ENCODE measurements at regions not wholly inside any gene's neighbourhood (a gene's known extent, or its start where the extent isn't known, plus 50 kb on each side); places are given as distances from the start of the nearest gene placed in this dataset.

- Histone ChIP-seq H4K20me1 (ENCODE audit: insufficient read depth, low read length) (no peaks in the 10 kb centered on the region), H3K4me2 (ENCODE audit: insufficient read depth, low read length) (no peak overlapping the region), H3K27ac (ENCODE audit: low read depth, low read length) (no peak overlapping the region), H3K9me3 (ENCODE audit: low read depth, low read length) (no peaks in the 10 kb centered on the region), H2AFZ (ENCODE audit: low read length) (no peak overlapping the region), H3K4me1 (ENCODE audit: insufficient read depth, low read length) (peaks cover 3% of the 10 kb centered on the region), H3K4me3 (ENCODE audit: insufficient read depth, low read length) (no peak overlapping the region), H3K27me3 (ENCODE audit: insufficient read depth, low read length) (no peaks in the 10 kb centered on the region), H3K79me2 (ENCODE audit: insufficient read depth, low read length) (no peaks in the 10 kb centered on the region), H3K36me3 (ENCODE audit: insufficient read depth, low read length) (no peaks in the 10 kb centered on the region)
- no peak for DNase-seq (ENCODE audit: insufficient read length, low spot score, missing footprints)
- no peak for TF ChIP-seq CTCF (IDR thresholded peaks at IDR 0.05; ENCODE audit: extremely low read depth, low read depth, low read length)
Measured at GRCh38 chr1:189609167-189609566, 868.5 kb downstream of the BRINP3 start.

GRCh38 chr1:189616893-189617292 lies 860.8 kb downstream of the BRINP3 start:
- Histone ChIP-seq H3K4me3 (ENCODE audit: insufficient read depth, low read length) (no peak overlapping the region), H3K27ac (ENCODE audit: low read depth, low read length) (no peak overlapping the region), H4K20me1 (ENCODE audit: insufficient read depth, low read length) (no peaks in the 10 kb centered on the region), H3K36me3 (ENCODE audit: insufficient read depth, low read length) (no peaks in the 10 kb centered on the region), H2AFZ (ENCODE audit: low read length) (no peak overlapping the region), H3K4me2 (ENCODE audit: insufficient read depth, low read length) (no peak overlapping the region), H3K9me3 (ENCODE audit: low read depth, low read length) (no peaks in the 10 kb centered on the region), H3K4me1 (ENCODE audit: insufficient read depth, low read length) (peaks cover 4% of the 10 kb centered on the region), H3K27me3 (ENCODE audit: insufficient read depth, low read length) (no peaks in the 10 kb centered on the region), H3K79me2 (ENCODE audit: insufficient read depth, low read length) (no peaks in the 10 kb centered on the region)
- no peak for TF ChIP-seq CTCF (IDR thresholded peaks at IDR 0.05; ENCODE audit: extremely low read depth, low read depth, low read length)
- peak; percentile 14 for DNase-seq (ENCODE audit: insufficient read length, low spot score, missing footprints)

GRCh38 chr1:189619682-189620332 lies 857.9 kb downstream of the BRINP3 start:
- no peaks in the 10 kb centered on the region for H4K20me1 ChIP-seq (ENCODE audit: insufficient read depth, low read length)
- H3K36me3 ChIP-seq (ENCODE audit: insufficient read depth, low read length), result no peaks in the 10 kb centered on the region
- H2AFZ ChIP-seq (ENCODE audit: low read length), result no peak overlapping the region
- no peaks in the 10 kb centered on the region for H3K27me3 ChIP-seq (ENCODE audit: insufficient read depth, low read length)
- DNase-seq (ENCODE audit: insufficient read length, low spot score, missing footprints), result no peak
- no peak for TF ChIP-seq CTCF (IDR thresholded peaks at IDR 0.05; ENCODE audit: extremely low read depth, low read depth, low read length)
- H3K4me3 ChIP-seq (ENCODE audit: insufficient read depth, low read length), result no peak overlapping the region
- H3K9me3 ChIP-seq (ENCODE audit: low read depth, low read length), result no peaks in the 10 kb centered on the region
- H3K79me2 ChIP-seq (ENCODE audit: insufficient read depth, low read length), result no peaks in the 10 kb centered on the region
- no peak overlapping the region for H3K27ac ChIP-seq (ENCODE audit: low read depth, low read length)
- H3K4me1 ChIP-seq (ENCODE audit: insufficient read depth, low read length), result peaks cover 4% of the 10 kb centered on the region
- no peak overlapping the region for H3K4me2 ChIP-seq (ENCODE audit: insufficient read depth, low read length)

- Histone ChIP-seq H3K9me3 (ENCODE audit: low read depth, low read length) (no peaks in the 10 kb centered on the region), H3K79me2 (ENCODE audit: insufficient read depth, low read length) (no peaks in the 10 kb centered on the region), H3K4me2 (ENCODE audit: insufficient read depth, low read length) (no peak overlapping the region), H3K4me1 (ENCODE audit: insufficient read depth, low read length) (peaks cover 4% of the 10 kb centered on the region), H3K4me3 (ENCODE audit: insufficient read depth, low read length) (no peak overlapping the region), H3K27me3 (ENCODE audit: insufficient read depth, low read length) (no peaks in the 10 kb centered on the region), H3K27ac (ENCODE audit: low read depth, low read length) (no peak overlapping the region), H2AFZ (ENCODE audit: low read length) (no peak overlapping the region), H3K36me3 (ENCODE audit: insufficient read depth, low read length) (no peaks in the 10 kb centered on the region), H4K20me1 (ENCODE audit: insufficient read depth, low read length) (no peaks in the 10 kb centered on the region)
- no peak for DNase-seq (ENCODE audit: insufficient read length, low spot score, missing footprints)
- TF ChIP-seq CTCF (IDR thresholded peaks at IDR 0.05; ENCODE audit: extremely low read depth, low read depth, low read length), result no peak
Measured at GRCh38 chr1:189620471-189620870, 857.2 kb downstream of the BRINP3 start.
